ENCODE measurements at regions not wholly inside any gene's neighbourhood (a gene's known extent, or its start where the extent isn't known, plus 50 kb on each side); places are given as distances from the start of the nearest gene placed in this dataset.

GRCh38 chr6:137745321-137745720, 121.7 kb upstream of the TNFAIP3 start (continued):
- TF ChIP-seq TEAD4 (IDR thresholded peaks at IDR 0.05; ENCODE audit: low read depth, low read length) (no peak), CBX8 (IDR thresholded peaks at IDR 0.05; ENCODE audit: borderline replicate concordance, low read depth, low read length) (no peak), SAP30 (IDR thresholded peaks at IDR 0.05; ENCODE audit: insufficient read depth, insufficient replicate concordance, low read length) (no peak), SP2 (IDR thresholded peaks at IDR 0.05; ENCODE audit: low read length) (no peak), ASH2L (IDR thresholded peaks at IDR 0.05; ENCODE audit: low read length) (no peak), JUN (IDR thresholded peaks at IDR 0.05; ENCODE audit: low read depth, low read length) (no peak), NANOG (IDR thresholded peaks at IDR 0.05; ENCODE audit: insufficient read depth, low read depth, low read length, poor library complexity, severe bottlenecking) (no peak)

All from H1 (cell line).